Breast epithelium (tissue), 4 donors: ENCODE measurements at regions not wholly inside any gene's neighbourhood (a gene's known extent, or its start where the extent isn't known, plus 50 kb on each side); places are given as distances from the start of the nearest gene placed in this dataset.

ENCODE experiments used
- DNase-seq, 2 donors: peaks; one replicate each; pipeline ENCODE4 v3.0.0-alpha.2; 2019; ENCODE audit warnings: low spot score in 2 of 2
- H3K27ac ChIP-seq, 2 donors: fragments of 200-600 bp; sonication (generic) in 1 of 2; one replicate each; pipeline ENCODE4 v1.5.1; 2016 to 2019; ENCODE audit warnings: mild to moderate bottlenecking in 1 of 2
- H3K27me3 ChIP-seq, 2 donors: fragments of 200-600 bp; sonication (generic) in 1 of 2; one replicate each; pipeline versions ENCODE4 v1.5.1 to v1.6.0; 2017 to 2019; ENCODE audit warnings: control low read depth in 1 of 2, mild to moderate bottlenecking in 1 of 2
- H3K36me3 ChIP-seq: fragments of 200-600 bp; one replicate; pipeline ENCODE4 v1.5.1; 2019
- H3K4me1 ChIP-seq, 2 donors: fragments of 200-600 bp; sonication (generic); one replicate each; pipeline ENCODE4 v1.5.1; 2016 to 2019; ENCODE audit warnings: control low read depth in 1 of 2
- H3K4me3 ChIP-seq, 3 donors: fragments of 200-600 bp; sonication (generic); 1 replicate in 2 of 3; 2 replicates in 1 of 3; pipeline ENCODE4 v1.5.1; 2016 to 2019; ENCODE audit warnings: mild to moderate bottlenecking in 3 of 3, moderate library complexity in 2 of 3
- H3K9me3 ChIP-seq, 2 donors: fragments of 200-600 bp; sonication (generic) in 1 of 2; one replicate each; pipeline ENCODE4 v1.5.1; 2016 to 2019; ENCODE audit warnings: control low read depth in 1 of 2
- POLR2A ChIP-seq: fragments of 450-650 bp; IDR thresholded peaks from one replicate; pipeline ENCODE4 v1.6.1; 2016; ENCODE audit warnings: antibody characterized with exemption, mild to moderate bottlenecking, moderate library complexity
- POLR2AphosphoS5 ChIP-seq, 3 donors: sonication (generic); formaldehyde crosslinking; IDR thresholded peaks; one replicate each; pipeline ENCODE4 v1.6.1; 2017; ENCODE audit warnings: antibody characterized with exemption in 3 of 3
- intact Hi-C: fragments of 100-400 bp; cut with DNase I; formaldehyde crosslinking; loops from one replicate; pipeline ENCODE4 v1.15.1; 2023; ENCODE audit warnings: low total_unique reads
- TF ChIP-seq, protein P1 (sequence below), 3 donors: fragments of 450-650 bp; IDR thresholded peaks; one replicate each; pipeline ENCODE4 v1.5.1; 2016 to 2017; ENCODE audit warnings: antibody characterized with exemption in 3 of 3, mild to moderate bottlenecking in 3 of 3, moderate library complexity in 3 of 3

DNA sequence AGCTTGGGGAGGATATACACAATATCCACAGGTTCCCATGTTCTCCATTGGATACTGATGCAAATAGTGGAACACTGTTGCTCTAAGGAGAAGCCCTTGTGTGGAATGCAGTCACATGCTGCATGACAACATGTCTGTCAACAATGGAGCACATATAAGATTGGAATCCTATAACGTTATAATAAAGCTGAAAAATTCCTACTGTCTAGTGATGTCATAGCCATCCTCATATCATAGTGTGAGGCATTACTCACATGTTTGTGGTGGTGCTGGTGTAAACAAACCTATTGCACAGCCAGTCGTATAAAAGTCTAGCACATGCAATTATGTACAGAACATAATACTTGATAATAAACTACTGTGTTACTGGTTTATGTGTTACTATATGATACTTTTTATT is 394.7 kb downstream of the FBXO15 start:
- H3K4me1 ChIP-seq = no peaks in the 10 kb centered on the region
- no peaks in the 10 kb centered on the region for H3K9me3 ChIP-seq
- no peaks in the 10 kb centered on the region for H3K27me3 ChIP-seq
- H3K27ac ChIP-seq = no peak overlapping the region
- no peak for DNase-seq
- TF ChIP-seq POLR2A = no peak
- TF ChIP-seq, protein P1, sequence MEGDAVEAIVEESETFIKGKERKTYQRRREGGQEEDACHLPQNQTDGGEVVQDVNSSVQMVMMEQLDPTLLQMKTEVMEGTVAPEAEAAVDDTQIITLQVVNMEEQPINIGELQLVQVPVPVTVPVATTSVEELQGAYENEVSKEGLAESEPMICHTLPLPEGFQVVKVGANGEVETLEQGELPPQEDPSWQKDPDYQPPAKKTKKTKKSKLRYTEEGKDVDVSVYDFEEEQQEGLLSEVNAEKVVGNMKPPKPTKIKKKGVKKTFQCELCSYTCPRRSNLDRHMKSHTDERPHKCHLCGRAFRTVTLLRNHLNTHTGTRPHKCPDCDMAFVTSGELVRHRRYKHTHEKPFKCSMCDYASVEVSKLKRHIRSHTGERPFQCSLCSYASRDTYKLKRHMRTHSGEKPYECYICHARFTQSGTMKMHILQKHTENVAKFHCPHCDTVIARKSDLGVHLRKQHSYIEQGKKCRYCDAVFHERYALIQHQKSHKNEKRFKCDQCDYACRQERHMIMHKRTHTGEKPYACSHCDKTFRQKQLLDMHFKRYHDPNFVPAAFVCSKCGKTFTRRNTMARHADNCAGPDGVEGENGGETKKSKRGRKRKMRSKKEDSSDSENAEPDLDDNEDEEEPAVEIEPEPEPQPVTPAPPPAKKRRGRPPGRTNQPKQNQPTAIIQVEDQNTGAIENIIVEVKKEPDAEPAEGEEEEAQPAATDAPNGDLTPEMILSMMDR (IDR thresholded peaks at IDR 0.05) = no peak
- TF ChIP-seq POLR2AphosphoS5 (IDR thresholded peaks at IDR 0.05) = no peak
- no peaks in the 10 kb centered on the region for H3K36me3 ChIP-seq
- intact Hi-C loops = no loop called here
- H3K4me3 ChIP-seq = no peak overlapping the region

DNA sequence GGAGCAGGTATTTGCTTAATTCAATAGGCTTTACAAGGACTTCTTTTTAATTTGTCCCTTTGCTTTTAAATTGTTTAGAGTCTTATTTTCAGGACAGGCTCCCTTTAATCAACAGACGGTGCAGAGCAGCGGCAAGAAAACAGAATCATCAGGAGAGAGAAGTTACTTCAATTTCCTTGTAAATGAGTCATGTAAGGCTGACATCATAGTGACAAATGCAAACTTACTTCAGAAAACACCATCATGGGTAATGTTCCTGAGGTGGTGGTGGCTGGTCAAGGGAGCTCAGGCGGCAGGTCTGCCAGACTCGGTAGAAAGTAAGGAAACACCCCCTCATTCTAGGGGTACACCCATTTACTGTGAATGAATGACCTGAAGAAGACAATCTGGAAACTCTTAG is 395.1 kb downstream of the FBXO15 start:
- H3K36me3 ChIP-seq = no peaks in the 10 kb centered on the region
- no peaks in the 10 kb centered on the region for H3K4me1 ChIP-seq
- no peak overlapping the region for H3K4me3 ChIP-seq
- intact Hi-C loops = no loop called here
- H3K27me3 ChIP-seq = no peaks in the 10 kb centered on the region
- H3K27ac ChIP-seq = no peak overlapping the region
- no peak for DNase-seq
- no peaks in the 10 kb centered on the region for H3K9me3 ChIP-seq
- TF ChIP-seq POLR2AphosphoS5 (IDR thresholded peaks at IDR 0.05) (no peak), POLR2A (no peak)
- TF ChIP-seq, protein P1 (IDR thresholded peaks at IDR 0.05) = no peak

DNA sequence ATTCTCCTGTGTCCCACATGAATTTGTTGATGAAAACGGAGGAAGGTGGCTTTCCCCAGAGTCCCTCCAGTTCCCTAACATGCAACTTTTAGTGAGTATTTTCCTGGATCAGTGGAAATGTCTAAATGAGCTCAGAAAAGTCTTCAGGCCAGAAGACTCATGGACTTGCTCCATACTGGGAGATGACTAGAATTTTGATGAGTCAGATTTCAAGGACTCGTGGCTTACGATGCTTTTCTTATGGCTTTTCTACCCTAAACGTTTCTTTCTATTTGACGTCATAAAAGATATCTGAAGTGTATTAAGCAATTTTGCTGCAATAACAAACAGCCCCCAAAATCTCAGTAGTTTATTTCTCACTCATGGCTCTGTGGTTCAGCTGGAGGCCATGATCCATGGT is 397.6 kb downstream of the FBXO15 start:
- Histone ChIP-seq H3K9me3 (no peaks in the 10 kb centered on the region), H3K27me3 (no peaks in the 10 kb centered on the region), H3K27ac (no peak overlapping the region), H3K36me3 (no peaks in the 10 kb centered on the region), H3K4me3 (no peak overlapping the region), H3K4me1 (no peaks in the 10 kb centered on the region)
- TF ChIP-seq, protein P1 (IDR thresholded peaks at IDR 0.05) = no peak
- TF ChIP-seq POLR2AphosphoS5 (IDR thresholded peaks at IDR 0.05) (no peak), POLR2A (no peak)
- no peak for DNase-seq
- intact Hi-C loops = no loop called here

DNA sequence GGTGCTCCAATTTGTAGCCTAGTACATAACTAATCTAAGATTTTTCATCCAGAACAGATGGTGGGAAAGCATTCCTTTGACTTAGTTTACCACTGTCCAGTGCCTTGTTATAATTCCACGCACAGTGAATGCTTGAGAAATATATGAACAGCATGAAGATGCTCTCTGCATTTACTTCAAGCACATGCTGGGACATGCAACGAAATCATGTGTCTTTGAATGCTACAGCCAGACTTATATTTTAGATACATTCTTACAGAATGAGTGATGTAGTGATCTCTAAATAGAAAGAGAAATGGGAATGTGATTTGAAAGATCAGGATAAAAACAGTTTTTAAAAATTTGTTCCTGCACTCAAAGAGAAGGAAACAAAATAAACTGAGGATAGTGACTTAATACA is 398.3 kb downstream of the FBXO15 start:
- Histone ChIP-seq H3K4me3 (no peak overlapping the region), H3K27ac (no peak overlapping the region), H3K9me3 (no peaks in the 10 kb centered on the region), H3K27me3 (no peaks in the 10 kb centered on the region), H3K4me1 (no peaks in the 10 kb centered on the region), H3K36me3 (no peaks in the 10 kb centered on the region)
- DNase-seq = no peak
- no peak for TF ChIP-seq POLR2AphosphoS5 (IDR thresholded peaks at IDR 0.05)
- TF ChIP-seq, protein P1 (IDR thresholded peaks at IDR 0.05) = no peak
- TF ChIP-seq POLR2A = no peak
- intact Hi-C loops = no loop called here

DNA sequence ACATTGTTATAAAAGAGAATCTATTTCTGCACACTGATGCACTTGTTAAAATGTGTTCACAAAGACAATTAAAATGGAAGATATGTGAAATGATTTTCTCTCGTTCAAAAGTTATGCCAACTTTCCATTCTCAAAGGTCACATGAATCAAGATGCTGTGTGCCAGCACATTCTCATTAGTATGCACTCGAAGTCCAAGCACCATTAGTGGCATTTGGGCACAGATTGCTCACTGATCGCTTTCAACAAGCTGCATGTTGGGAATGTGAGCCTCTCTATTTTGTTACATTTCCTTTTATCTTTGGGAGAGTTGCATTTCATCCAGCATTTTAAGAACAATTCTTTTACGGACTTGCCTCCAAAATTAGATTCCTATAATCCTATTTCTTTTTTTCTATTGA is 398.9 kb downstream of the FBXO15 start:
- DNase-seq = no peak

More for the DNA sequence above, 398.9 kb downstream of the FBXO15 start:
- no peak overlapping the region for H3K4me3 ChIP-seq
- no peaks in the 10 kb centered on the region for H3K27me3 ChIP-seq
- intact Hi-C loops = no loop called here
- H3K36me3 ChIP-seq = no peaks in the 10 kb centered on the region
- TF ChIP-seq POLR2A = no peak
- TF ChIP-seq POLR2AphosphoS5 (IDR thresholded peaks at IDR 0.05) = no peak
- TF ChIP-seq, protein P1 (IDR thresholded peaks at IDR 0.05) = no peak
- no peaks in the 10 kb centered on the region for H3K4me1 ChIP-seq
- H3K27ac ChIP-seq = no peak overlapping the region
- no peaks in the 10 kb centered on the region for H3K9me3 ChIP-seq
